ENCODE measurements at regions not wholly inside any gene's neighbourhood (a gene's known extent, or its start where the extent isn't known, plus 50 kb on each side); places are given as distances from the start of the nearest gene placed in this dataset.

- H4K20me1 ChIP-seq (ENCODE audit: insufficient read depth, low read length): no peaks in the 10 kb centered on the region
- H3F3A ChIP-seq (ENCODE audit: insufficient read depth, low read length): no peaks in the 10 kb centered on the region
- no peaks in the 10 kb centered on the region for H3K9me3 ChIP-seq (replicated peaks; ENCODE audit: insufficient read depth, low read length)
- no peak for TF ChIP-seq EZH2phosphoT487 (IDR thresholded peaks at IDR 0.05; ENCODE audit: low read length)
- no peak for TF ChIP-seq EZH2 (optimal IDR thresholded peaks at IDR 0.05; ENCODE audit: low read depth, low read length)
- no peak for TF ChIP-seq CTCF (IDR thresholded peaks at IDR 0.05; ENCODE audit: low read length)
- no peaks in the 10 kb centered on the region for H3K36me3 ChIP-seq (replicated peaks; ENCODE audit: insufficient read depth, low read length)
- H3K79me2 ChIP-seq (ENCODE audit: low read length): no peaks in the 10 kb centered on the region
- H3K9ac ChIP-seq (ENCODE audit: low read length): no peak overlapping the region
- no peaks in the 10 kb centered on the region for H3K4me1 ChIP-seq (ENCODE audit: low read length)
- no peak overlapping the region for H2AFZ ChIP-seq (ENCODE audit: low read length)
- H3K9me2 ChIP-seq (replicated peaks; ENCODE audit: insufficient read depth, low read length): no peaks in the 10 kb centered on the region
- no peak for DNase-seq
- H3K4me2 ChIP-seq (ENCODE audit: low read depth, low read length): no peak overlapping the region
- H3K27ac ChIP-seq (ENCODE audit: low read length): no peak overlapping the region
- no peaks in the 10 kb centered on the region for H3K27me3 ChIP-seq (replicated peaks; ENCODE audit: insufficient read depth, low read length)
- no peak overlapping the region for H3K4me3 ChIP-seq (ENCODE audit: low read length)
Measured at GRCh38 chr5:2432076-2432920, 319.2 kb downstream of the IRX2 start.

- H3K79me2 ChIP-seq (ENCODE audit: low read length): no peaks in the 10 kb centered on the region
- no peaks in the 10 kb centered on the region for H3K9me3 ChIP-seq (replicated peaks; ENCODE audit: insufficient read depth, low read length)
- H3K9me2 ChIP-seq (replicated peaks; ENCODE audit: insufficient read depth, low read length): no peaks in the 10 kb centered on the region
- no peak overlapping the region for H2AFZ ChIP-seq (ENCODE audit: low read length)
- no peaks in the 10 kb centered on the region for H3K4me1 ChIP-seq (ENCODE audit: low read length)
- DNase-seq: no peak
- H3K9ac ChIP-seq (ENCODE audit: low read length): no peak overlapping the region
- H3K27ac ChIP-seq (ENCODE audit: low read length): no peak overlapping the region
- H3K4me3 ChIP-seq (ENCODE audit: low read length): no peak overlapping the region
- no peaks in the 10 kb centered on the region for H3K27me3 ChIP-seq (replicated peaks; ENCODE audit: insufficient read depth, low read length)
- H4K20me1 ChIP-seq (ENCODE audit: insufficient read depth, low read length): no peaks in the 10 kb centered on the region
- no peaks in the 10 kb centered on the region for H3K36me3 ChIP-seq (replicated peaks; ENCODE audit: insufficient read depth, low read length)
- no peaks in the 10 kb centered on the region for H3F3A ChIP-seq (ENCODE audit: insufficient read depth, low read length)
- TF ChIP-seq EZH2phosphoT487 (IDR thresholded peaks at IDR 0.05; ENCODE audit: low read length): no peak
- no peak for TF ChIP-seq EZH2 (optimal IDR thresholded peaks at IDR 0.05; ENCODE audit: low read depth, low read length)
- TF ChIP-seq CTCF (IDR thresholded peaks at IDR 0.05; ENCODE audit: low read length): no peak
- H3K4me2 ChIP-seq (ENCODE audit: low read depth, low read length): no peak overlapping the region
Measured at GRCh38 chr5:2430606-2431005, 320.9 kb downstream of the IRX2 start.

GRCh38 chr5:2427983-2428382, 323.5 kb downstream of the IRX2 start:
- Histone ChIP-seq H3K9ac (ENCODE audit: low read length) (no peak overlapping the region), H3K27me3 (replicated peaks; ENCODE audit: insufficient read depth, low read length) (no peaks in the 10 kb centered on the region), H3K27ac (ENCODE audit: low read length) (no peak overlapping the region), H3K36me3 (replicated peaks; ENCODE audit: insufficient read depth, low read length) (no peaks in the 10 kb centered on the region), H4K20me1 (ENCODE audit: insufficient read depth, low read length) (no peaks in the 10 kb centered on the region), H3K79me2 (ENCODE audit: low read length) (no peaks in the 10 kb centered on the region), H2AFZ (ENCODE audit: low read length) (no peak overlapping the region), H3K4me3 (ENCODE audit: low read length) (no peak overlapping the region), H3K9me3 (replicated peaks; ENCODE audit: insufficient read depth, low read length) (no peaks in the 10 kb centered on the region), H3F3A (ENCODE audit: insufficient read depth, low read length) (no peaks in the 10 kb centered on the region), H3K4me2 (ENCODE audit: low read depth, low read length) (no peak overlapping the region), H3K9me2 (replicated peaks; ENCODE audit: insufficient read depth, low read length) (no peaks in the 10 kb centered on the region), H3K4me1 (ENCODE audit: low read length) (no peaks in the 10 kb centered on the region)
- no peak for DNase-seq
- TF ChIP-seq EZH2 (optimal IDR thresholded peaks at IDR 0.05; ENCODE audit: low read depth, low read length) (no peak), EZH2phosphoT487 (IDR thresholded peaks at IDR 0.05; ENCODE audit: low read length) (no peak), CTCF (IDR thresholded peaks at IDR 0.05; ENCODE audit: low read length) (no peak)
